HS-27A (cell line): ENCODE measurements at regions not wholly inside any gene's neighbourhood (a gene's known extent, or its start where the extent isn't known, plus 50 kb on each side); places are given as distances from the start of the nearest gene placed in this dataset.
A peak's percentile ranks its signal among the peaks of the same experiment; 100 is the strongest.
"Not testable (repeated sequence)": the region's sequence is repeated elsewhere in the genome, so short reads cannot be mapped to it uniquely, and the experiment has no call there.

Experiments used
- DNase-seq: peaks from one replicate; pipeline ENCODE4 v3.0.0-alpha.2; 2012; ENCODE audit warnings: low read depth, missing footprints

GRCh38 chr2:147607379-147607778 lies 237.4 kb upstream of the ACVR2A start:
- DNase-seq: no peak

GRCh38 chr2:147603876-147604275 lies 241.0 kb upstream of the ACVR2A start:
- no peak for DNase-seq

- no peak for DNase-seq
Measured at GRCh38 chr2:147603447-147603846, 241.4 kb upstream of the ACVR2A start.

- no peak for DNase-seq
Measured at GRCh38 chr2:147600646-147601045, 244.2 kb upstream of the ACVR2A start.

- DNase-seq: no peak
Measured at GRCh38 chr2:147600223-147600622, 244.6 kb upstream of the ACVR2A start.

- no peak for DNase-seq
Measured at GRCh38 chr2:147595200-147595599, 249.6 kb upstream of the ACVR2A start.

GRCh38 chr2:147594038-147594437 lies 250.8 kb upstream of the ACVR2A start:
- no peak for DNase-seq

- DNase-seq: not testable (repeated sequence)
Measured at GRCh38 chr2:147592784-147593183, 252.0 kb upstream of the ACVR2A start.

- no peak for DNase-seq
Measured at GRCh38 chr2:147589127-147589526, 255.7 kb upstream of the ACVR2A start.

- DNase-seq: peak; percentile 64
Measured at GRCh38 chr2:147588191-147588590, 256.6 kb upstream of the ACVR2A start.

GRCh38 chr2:147578529-147578928 lies 266.3 kb upstream of the ACVR2A start:
- no peak for DNase-seq

GRCh38 chr2:147577998-147578380 lies 266.8 kb upstream of the ACVR2A start:
- no peak for DNase-seq

- DNase-seq: no peak
Measured at GRCh38 chr2:147577323-147577997, 267.4 kb upstream of the ACVR2A start.

GRCh38 chr2:147575106-147575505 lies 269.7 kb upstream of the ACVR2A start:
- DNase-seq: no peak

GRCh38 chr2:147572622-147573021 lies 272.2 kb upstream of the ACVR2A start:
- DNase-seq: no peak

GRCh38 chr2:147569426-147569825 lies 275.4 kb upstream of the ACVR2A start:
- no peak for DNase-seq

GRCh38 chr2:147568109-147568508 lies 276.7 kb upstream of the ACVR2A start:
- DNase-seq: no peak

- no peak for DNase-seq
Measured at GRCh38 chr2:147567136-147567535, 277.7 kb upstream of the ACVR2A start.

GRCh38 chr2:147560810-147561535 lies 283.9 kb upstream of the ACVR2A start:
- no peak for DNase-seq

- DNase-seq: no peak
Measured at GRCh38 chr2:147559070-147559725, 285.6 kb upstream of the ACVR2A start.

GRCh38 chr2:147558620-147559019 lies 286.2 kb upstream of the ACVR2A start:
- DNase-seq: no peak

- DNase-seq: no peak
Measured at GRCh38 chr2:147554521-147555107, 290.2 kb upstream of the ACVR2A start.

- no peak for DNase-seq
Measured at GRCh38 chr2:147553775-147554271, 291.0 kb upstream of the ACVR2A start.
